Adrenal gland (tissue), 9 donors: ENCODE measurements at regions not wholly inside any gene's neighbourhood (a gene's known extent, or its start where the extent isn't known, plus 50 kb on each side); places are given as distances from the start of the nearest gene placed in this dataset.

Source experiments
- DNase-seq, 7 donors: peaks; one replicate each; pipeline ENCODE4 v3.0.0-alpha.2; 2019 to 2020
- H3K27ac ChIP-seq, 5 donors: fragments of 200-600 bp; sonication (generic) in 4 of 5; 1 replicate in 3 of 5; 2 replicates in 2 of 5; pipeline versions ENCODE4 v1.5.1 to v1.8.0; 2016 to 2020; ENCODE audit warnings: mild to moderate bottlenecking in 1 of 5
- H3K27me3 ChIP-seq: fragments of 200-600 bp; 2 replicates; pipeline ENCODE4 v1.8.0; 2021
- H3K36me3 ChIP-seq, 2 donors: fragments of 200-600 bp; replicated peaks in 1 of 2; 1 replicate in 1 of 2; 2 replicates in 1 of 2; pipeline versions ENCODE4 v1.5.1 to v1.8.0; 2018 to 2022
- H3K4me1 ChIP-seq, 2 donors: fragments of 200-600 bp; replicated peaks in 1 of 2; 1 replicate in 1 of 2; 2 replicates in 1 of 2; pipeline versions ENCODE4 v1.5.1 to v1.8.0; 2018 to 2021
- H3K4me3 ChIP-seq, 4 donors: fragments of 200-600 bp; sonication (generic) in 3 of 4; one replicate each; pipeline ENCODE4 v1.5.1; 2016 to 2018
- H3K9me3 ChIP-seq, 3 donors: fragments of 200-600 bp; sonication (generic) in 1 of 3; replicated peaks in 1 of 3; 1 replicate in 2 of 3; 2 replicates in 1 of 3; pipeline versions ENCODE4 v1.5.1 to v1.8.0; 2016 to 2021
- CTCF ChIP-seq, 6 experiments: fragments of 450-650 bp in 4 of 6; fragments of 200-600 bp in 2 of 6; sonication (generic) in 1 of 6; IDR thresholded peaks; 1 replicate in 5 of 6; 2 replicates in 1 of 6; pipeline versions ENCODE4 v1.5.1 to v1.8.0; 2016 to 2021; ENCODE audit warnings: antibody characterized with exemption in 6 of 6, mild to moderate bottlenecking in 2 of 6, moderate library complexity in 1 of 6
- POLR2A ChIP-seq, 2 donors: fragments of 450-650 bp; IDR thresholded peaks; one replicate each; pipeline ENCODE4 v1.6.1; 2017; ENCODE audit warnings: antibody characterized with exemption in 2 of 2, mild to moderate bottlenecking in 2 of 2, moderate library complexity in 1 of 2
- WGBS, 4 donors: extraction: QIAGEN DNeasy Blood & Tissue Kit in 2 of 4; methylation state at CpG; one replicate each; pipeline versions ENCODE4 v1.1.5 to v1.1.7; 2013 to 2017; 5-methylcytosine and 5-hydroxymethylcytosine counted together
- intact Hi-C, 2 donors: fragments of 100-400 bp; cut with DNase I; formaldehyde crosslinking; loops; one replicate each; pipeline versions ENCODE4 v1.14.1 to v1.15.0; 2022 to 2023
- donor health status: healthy with polysubstance abuse.
- donor health status: Bipolar disorder and iron deficiency.
- donor health status: DM: yes; HTN: yes; CAD: no.
- donor health status: DM: no; HTN: no; CAD: no.
- donor health status: DM: no; HTN: no; CAD: no.

- no peak for DNase-seq
- Histone ChIP-seq H3K36me3 (no peaks in the 10 kb centered on the region), H3K4me1 (peaks cover 0 to 5% of the 10 kb centered on the region in 2 donors), H3K4me3 (no peak overlapping the region), H3K27me3 (no peaks in the 10 kb centered on the region), H3K9me3 (no peaks in the 10 kb centered on the region), H3K27ac (no peak overlapping the region)
- no peak for TF ChIP-seq CTCF (IDR thresholded peaks at IDR 0.05)
- no peak for TF ChIP-seq POLR2A (IDR thresholded peaks at IDR 0.05)
- WGBS, 4 donors, result 41 to 64% (median 59%) methylated on average over 3 of the region's 3 CpGs
- intact Hi-C loops, result no loop called here
Measured at GRCh38 chr5:61657686-61658085, 325.6 kb downstream of the ZSWIM6 start.

GRCh38 chr5:61658592-61659008, 326.5 kb downstream of the ZSWIM6 start:
- no peak overlapping the region for H3K4me3 ChIP-seq

GRCh38 chr5:61659221-61659696, 327.2 kb downstream of the ZSWIM6 start:
- no peak overlapping the region for H3K27ac ChIP-seq

More at GRCh38 chr5:61658592-61659008, 326.5 kb downstream of the ZSWIM6 start:
- H3K36me3 ChIP-seq, result no peaks in the 10 kb centered on the region
- WGBS, 4 donors, result 40 to 48% (median 46%) methylated on average over 9 of the region's 9 CpGs
- H3K27ac ChIP-seq, result no peak overlapping the region
- peak; percentile 76 to 93 (median 84) for DNase-seq
- intact Hi-C loops, result no loop called here
- H3K27me3 ChIP-seq, result no peaks in the 10 kb centered on the region
- peaks cover 0 to 5% of the 10 kb centered on the region in 2 donors for H3K4me1 ChIP-seq
- TF ChIP-seq POLR2A (IDR thresholded peaks at IDR 0.05) (no peak), CTCF (IDR thresholded peaks at IDR 0.05) (peak; percentile 82 to 93 (median 91))
- H3K9me3 ChIP-seq, result no peaks in the 10 kb centered on the region

GRCh38 chr5:61662670-61663069, 330.6 kb downstream of the ZSWIM6 start:
- intact Hi-C loops, result loop anchor here (5.0 to 10.0 kb wide), 3 partner anchors 262 to 330 kb away; partner anchors contain the start of gene ZSWIM6 (in 2 of the 2)
- DNase-seq, result no peak
- Histone ChIP-seq H3K27me3 (no peaks in the 10 kb centered on the region), H3K27ac (no peak overlapping the region), H3K9me3 (no peaks in the 10 kb centered on the region), H3K4me1 (peaks cover 0 to 12% of the 10 kb centered on the region in 2 donors), H3K36me3 (no peaks in the 10 kb centered on the region), H3K4me3 (no peak overlapping the region)
- 86 to 94% (median 89%) methylated on average over 5 of the region's 5 CpGs for WGBS, 4 donors
- TF ChIP-seq POLR2A (IDR thresholded peaks at IDR 0.05) (no peak), CTCF (IDR thresholded peaks at IDR 0.05) (no peak)

More at GRCh38 chr5:61659221-61659696, 327.2 kb downstream of the ZSWIM6 start:
- TF ChIP-seq POLR2A (IDR thresholded peaks at IDR 0.05) (no peak), CTCF (IDR thresholded peaks at IDR 0.05) (no peak)
- 84 to 93% (median 87%) methylated on average over 12 to 13 of the region's 13 CpGs for WGBS, 4 donors
- intact Hi-C loops, result no loop called here
- Histone ChIP-seq H3K4me1 (peaks cover 0 to 5% of the 10 kb centered on the region in 2 donors), H3K9me3 (no peaks in the 10 kb centered on the region), H3K4me3 (no peak overlapping the region), H3K36me3 (no peaks in the 10 kb centered on the region), H3K27me3 (no peaks in the 10 kb centered on the region)
- no peak for DNase-seq
